HEK293 (cell line): ENCODE measurements at regions not wholly inside any gene's neighbourhood (a gene's known extent, or its start where the extent isn't known, plus 50 kb on each side); places are given as distances from the start of the nearest gene placed in this dataset.

Source experiments
- KLF10 ChIP-seq: fragments of 450-650 bp; IDR thresholded peaks from 2 replicates; pipeline ENCODE4 v1.5.1; 2018; ENCODE audit warnings: missing biosample characterization, mild to moderate bottlenecking, missing genetic modification characterization
- ZNF175 ChIP-seq: fragments of 450-650 bp; formaldehyde crosslinking; IDR thresholded peaks from 2 replicates; pipeline ENCODE4 v1.5.1; 2016; ENCODE audit warnings: missing biosample characterization, missing genetic modification characterization
- ZSCAN30 ChIP-seq: fragments of 450-650 bp; IDR thresholded peaks from 2 replicates; pipeline ENCODE4 v1.5.1; 2018; ENCODE audit warnings: missing biosample characterization, mild to moderate bottlenecking, missing genetic modification characterization, moderate library complexity

GRCh38 chr1:170377440-170377839 is 154.5 kb upstream of the GORAB start:
- TF ChIP-seq KLF10 (tag by site-specific recombination) (no peak), ZSCAN30 (tag by site-specific recombination) (no peak), ZNF175 (tag by site-specific recombination) (no peak)
